ENCODE measurements at regions not wholly inside any gene's neighbourhood (a gene's known extent, or its start where the extent isn't known, plus 50 kb on each side); places are given as distances from the start of the nearest gene placed in this dataset.

- no peaks in the 10 kb centered on the region for H3K9me3 ChIP-seq (replicated peaks in 1 of 2; ENCODE audit: control insufficient read depth in 2 of 2, insufficient read depth in 1 of 2, low read depth in 1 of 2, low read length in 2 of 2)
- no peak overlapping the region for H3K4ac ChIP-seq (ENCODE audit: low read length)
- no peak overlapping the region for H4K8ac ChIP-seq (ENCODE audit: low read depth, low read length)
- no peak overlapping the region for H2BK15ac ChIP-seq (ENCODE audit: low read length)
- H3K27me3 ChIP-seq (ENCODE audit: control insufficient read depth in 3 of 3, insufficient read depth in 3 of 3, low read depth in 1 of 3, low read length in 3 of 3) = no peaks in the 10 kb centered on the region
- H3K4me3 ChIP-seq (ENCODE audit: low read length in 2 of 2) = no peak overlapping the region
- no peak for DNase-seq (ENCODE audit: low spot score)
- no peak overlapping the region for H2AK5ac ChIP-seq (ENCODE audit: low read depth, low read length)
- no peak overlapping the region for H3K18ac ChIP-seq (ENCODE audit: low read length)
- no peak overlapping the region for H2AFZ ChIP-seq (ENCODE audit: low read length)
- H2BK12ac ChIP-seq (ENCODE audit: low read length) = no peak overlapping the region
- H3K4me1 ChIP-seq (ENCODE audit: control insufficient read depth in 2 of 2, insufficient read depth in 1 of 2, low read depth in 1 of 2, low read length in 2 of 2) = no peaks in the 10 kb centered on the region
- no peak overlapping the region for H2BK5ac ChIP-seq (ENCODE audit: low read length)
- H2BK120ac ChIP-seq (ENCODE audit: low read depth, low read length) = no peak overlapping the region
- no peak overlapping the region for H4K91ac ChIP-seq (ENCODE audit: low read depth, low read length, poor library complexity)
- H3K36me3 ChIP-seq (replicated peaks in 1 of 2; ENCODE audit: control insufficient read depth in 2 of 2, insufficient read depth in 2 of 2, low read length in 2 of 2) = no peaks in the 10 kb centered on the region
- H3K14ac ChIP-seq (ENCODE audit: low read length) = no peak overlapping the region
- no peak overlapping the region for H3K9ac ChIP-seq (ENCODE audit: low read depth, low read length, poor library complexity)
- WGBS, 2 donors (ENCODE audit: extremely low coverage in 2 of 2, insufficient read length in 2 of 2, insufficient replicate concordance in 1 of 2) = no CpG with 5 or more reads among the region's 1 CpG
- H3K27ac ChIP-seq (replicated peaks; ENCODE audit: low read length) = no peak overlapping the region
- H3K4me2 ChIP-seq (ENCODE audit: insufficient read depth, low read length, poor library complexity, severe bottlenecking) = no peak overlapping the region
- no peaks in the 10 kb centered on the region for H3K79me1 ChIP-seq (ENCODE audit: low read depth, low read length)
- H3K23ac ChIP-seq (ENCODE audit: low read depth, low read length, poor library complexity) = no peak overlapping the region
Measured at GRCh38 chr11:101363706-101364275, 220.0 kb downstream of the TRPC6 start.

GRCh38 chr11:101362643-101363042 lies 221.2 kb downstream of the TRPC6 start:
- no peaks in the 10 kb centered on the region for H3K79me1 ChIP-seq (ENCODE audit: low read depth, low read length)
- H3K4me1 ChIP-seq (ENCODE audit: control insufficient read depth in 2 of 2, insufficient read depth in 1 of 2, low read depth in 1 of 2, low read length in 2 of 2) = no peaks in the 10 kb centered on the region
- no peak overlapping the region for H3K4ac ChIP-seq (ENCODE audit: low read length)
- H3K18ac ChIP-seq (ENCODE audit: low read length) = no peak overlapping the region
- DNase-seq (ENCODE audit: low spot score) = no peak
- no peak overlapping the region for H3K14ac ChIP-seq (ENCODE audit: low read length)
- no peak overlapping the region for H4K8ac ChIP-seq (ENCODE audit: low read depth, low read length)
- no peak overlapping the region for H3K27ac ChIP-seq (replicated peaks; ENCODE audit: low read length)
- H3K36me3 ChIP-seq (replicated peaks in 1 of 2; ENCODE audit: control insufficient read depth in 2 of 2, insufficient read depth in 2 of 2, low read length in 2 of 2) = no peaks in the 10 kb centered on the region
- no peak overlapping the region for H3K4me3 ChIP-seq (ENCODE audit: low read length in 2 of 2)
- no peak overlapping the region for H3K9ac ChIP-seq (ENCODE audit: low read depth, low read length, poor library complexity)
- H2BK12ac ChIP-seq (ENCODE audit: low read length) = no peak overlapping the region
- H3K4me2 ChIP-seq (ENCODE audit: insufficient read depth, low read length, poor library complexity, severe bottlenecking) = no peak overlapping the region
- H2AK5ac ChIP-seq (ENCODE audit: low read depth, low read length) = no peak overlapping the region
- H2BK15ac ChIP-seq (ENCODE audit: low read length) = no peak overlapping the region
- no peak overlapping the region for H2AFZ ChIP-seq (ENCODE audit: low read length)
- no peak overlapping the region for H4K91ac ChIP-seq (ENCODE audit: low read depth, low read length, poor library complexity)
- no CpG with 5 or more reads among the region's 3 CpGs for WGBS, 2 donors (ENCODE audit: extremely low coverage in 2 of 2, insufficient read length in 2 of 2, insufficient replicate concordance in 1 of 2)
- no peak overlapping the region for H2BK120ac ChIP-seq (ENCODE audit: low read depth, low read length)
- no peak overlapping the region for H3K23ac ChIP-seq (ENCODE audit: low read depth, low read length, poor library complexity)
- H2BK5ac ChIP-seq (ENCODE audit: low read length) = no peak overlapping the region
- H3K9me3 ChIP-seq (replicated peaks in 1 of 2; ENCODE audit: control insufficient read depth in 2 of 2, insufficient read depth in 1 of 2, low read depth in 1 of 2, low read length in 2 of 2) = no peaks in the 10 kb centered on the region
- H3K27me3 ChIP-seq (ENCODE audit: control insufficient read depth in 3 of 3, insufficient read depth in 3 of 3, low read depth in 1 of 3, low read length in 3 of 3) = no peaks in the 10 kb centered on the region

DNA sequence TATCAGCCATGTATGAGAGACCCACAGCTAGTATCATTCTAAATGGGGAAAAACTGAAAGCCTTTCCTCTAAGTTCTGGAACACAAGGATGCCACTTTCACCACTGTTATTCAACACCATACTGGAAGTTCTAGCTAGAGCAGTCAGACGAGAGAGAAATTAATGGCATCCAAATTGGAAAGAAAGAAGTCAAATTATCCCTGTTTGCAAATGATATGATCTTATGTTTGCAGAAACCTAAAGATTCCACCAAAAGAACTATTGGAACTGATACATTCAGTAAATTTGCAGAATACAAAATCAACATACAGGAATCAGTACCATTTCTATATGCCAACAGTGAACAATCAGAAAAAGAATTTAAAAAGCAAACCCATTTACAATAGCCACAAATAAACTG lies 226.0 kb downstream of the TRPC6 start:
- no CpG with 5 or more reads among the region's 1 CpG for WGBS, 2 donors (ENCODE audit: extremely low coverage in 2 of 2, insufficient read length in 2 of 2, insufficient replicate concordance in 1 of 2)

DNA sequence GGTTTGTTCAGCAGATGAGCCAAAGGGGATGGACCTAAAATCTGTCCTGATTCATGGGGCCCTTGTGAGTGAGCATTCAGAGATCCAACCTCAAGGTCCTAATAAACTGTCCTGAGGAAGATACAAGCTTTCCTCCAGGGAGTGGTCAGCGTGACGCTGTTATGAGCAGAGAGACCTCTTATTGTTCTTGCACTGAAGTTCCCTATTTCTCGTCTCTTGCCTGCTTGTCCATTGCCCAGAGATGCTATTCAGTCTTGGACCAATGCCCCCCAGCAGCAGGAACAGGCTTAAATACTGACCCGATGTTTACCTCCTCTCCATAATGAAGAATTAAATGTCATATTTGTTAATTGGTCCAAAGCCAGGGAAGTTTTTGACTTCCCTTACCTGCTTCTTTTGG lies 225.2 kb upstream of the PGR start:
- H3K79me1 ChIP-seq (ENCODE audit: low read depth, low read length) = no peaks in the 10 kb centered on the region
- no peak overlapping the region for H4K8ac ChIP-seq (ENCODE audit: low read depth, low read length)
- H3K36me3 ChIP-seq (replicated peaks in 1 of 2; ENCODE audit: control insufficient read depth in 2 of 2, insufficient read depth in 2 of 2, low read length in 2 of 2) = no peaks in the 10 kb centered on the region
- H2AK5ac ChIP-seq (ENCODE audit: low read depth, low read length) = no peak overlapping the region
- H2BK120ac ChIP-seq (ENCODE audit: low read depth, low read length) = no peak overlapping the region
- no peak overlapping the region for H2BK5ac ChIP-seq (ENCODE audit: low read length)
- H3K14ac ChIP-seq (ENCODE audit: low read length) = no peak overlapping the region
- H3K9ac ChIP-seq (ENCODE audit: low read depth, low read length, poor library complexity) = no peak overlapping the region
- no peaks in the 10 kb centered on the region for H3K9me3 ChIP-seq (replicated peaks in 1 of 2; ENCODE audit: control insufficient read depth in 2 of 2, insufficient read depth in 1 of 2, low read depth in 1 of 2, low read length in 2 of 2)
- H3K27me3 ChIP-seq (ENCODE audit: control insufficient read depth in 3 of 3, insufficient read depth in 3 of 3, low read depth in 1 of 3, low read length in 3 of 3) = no peaks in the 10 kb centered on the region
- DNase-seq (ENCODE audit: low spot score) = no peak
- no peak overlapping the region for H3K4me2 ChIP-seq (ENCODE audit: insufficient read depth, low read length, poor library complexity, severe bottlenecking)
- WGBS, 2 donors (ENCODE audit: extremely low coverage in 2 of 2, insufficient read length in 2 of 2, insufficient replicate concordance in 1 of 2) = no CpG with 5 or more reads among the region's 4 CpGs
- H2BK15ac ChIP-seq (ENCODE audit: low read length) = no peak overlapping the region
- H2BK12ac ChIP-seq (ENCODE audit: low read length) = no peak overlapping the region
- no peak overlapping the region for H3K4me3 ChIP-seq (ENCODE audit: low read length in 2 of 2)
- no peak overlapping the region for H4K91ac ChIP-seq (ENCODE audit: low read depth, low read length, poor library complexity)
- H3K4me1 ChIP-seq (ENCODE audit: control insufficient read depth in 2 of 2, insufficient read depth in 1 of 2, low read depth in 1 of 2, low read length in 2 of 2) = no peaks in the 10 kb centered on the region
- no peak overlapping the region for H2AFZ ChIP-seq (ENCODE audit: low read length)
- no peak overlapping the region for H3K4ac ChIP-seq (ENCODE audit: low read length)
- no peak overlapping the region for H3K23ac ChIP-seq (ENCODE audit: low read depth, low read length, poor library complexity)
- H3K18ac ChIP-seq (ENCODE audit: low read length) = no peak overlapping the region
- no peak overlapping the region for H3K27ac ChIP-seq (replicated peaks; ENCODE audit: low read length)

More for the DNA sequence above, 226.0 kb downstream of the TRPC6 start:
- Histone ChIP-seq H3K36me3 (replicated peaks in 1 of 2; ENCODE audit: control insufficient read depth in 2 of 2, insufficient read depth in 2 of 2, low read length in 2 of 2) (no peaks in the 10 kb centered on the region), H3K9ac (ENCODE audit: low read depth, low read length, poor library complexity) (no peak overlapping the region), H3K27me3 (ENCODE audit: control insufficient read depth in 3 of 3, insufficient read depth in 3 of 3, low read depth in 1 of 3, low read length in 3 of 3) (no peaks in the 10 kb centered on the region), H3K27ac (replicated peaks; ENCODE audit: low read length) (no peak overlapping the region), H2BK120ac (ENCODE audit: low read depth, low read length) (no peak overlapping the region), H2BK15ac (ENCODE audit: low read length) (no peak overlapping the region), H3K9me3 (replicated peaks in 1 of 2; ENCODE audit: control insufficient read depth in 2 of 2, insufficient read depth in 1 of 2, low read depth in 1 of 2, low read length in 2 of 2) (no peaks in the 10 kb centered on the region), H4K8ac (ENCODE audit: low read depth, low read length) (no peak overlapping the region), H3K4ac (ENCODE audit: low read length) (no peak overlapping the region), H2BK12ac (ENCODE audit: low read length) (no peak overlapping the region), H4K91ac (ENCODE audit: low read depth, low read length, poor library complexity) (no peak overlapping the region), H2AFZ (ENCODE audit: low read length) (no peak overlapping the region), H3K79me1 (ENCODE audit: low read depth, low read length) (no peaks in the 10 kb centered on the region), H3K23ac (ENCODE audit: low read depth, low read length, poor library complexity) (no peak overlapping the region), H2AK5ac (ENCODE audit: low read depth, low read length) (no peak overlapping the region), H3K14ac (ENCODE audit: low read length) (no peak overlapping the region), H3K4me1 (ENCODE audit: control insufficient read depth in 2 of 2, insufficient read depth in 1 of 2, low read depth in 1 of 2, low read length in 2 of 2) (no peaks in the 10 kb centered on the region), H2BK5ac (ENCODE audit: low read length) (no peak overlapping the region), H3K4me2 (ENCODE audit: insufficient read depth, low read length, poor library complexity, severe bottlenecking) (no peak overlapping the region), H3K18ac (ENCODE audit: low read length) (no peak overlapping the region), H3K4me3 (ENCODE audit: low read length in 2 of 2) (no peak overlapping the region)
- DNase-seq (ENCODE audit: low spot score) = no peak

Measured in neuronal stem cell (in vitro differentiated cells).